ENCODE measurements at regions not wholly inside any gene's neighbourhood (a gene's known extent, or its start where the extent isn't known, plus 50 kb on each side); places are given as distances from the start of the nearest gene placed in this dataset.

DNA sequence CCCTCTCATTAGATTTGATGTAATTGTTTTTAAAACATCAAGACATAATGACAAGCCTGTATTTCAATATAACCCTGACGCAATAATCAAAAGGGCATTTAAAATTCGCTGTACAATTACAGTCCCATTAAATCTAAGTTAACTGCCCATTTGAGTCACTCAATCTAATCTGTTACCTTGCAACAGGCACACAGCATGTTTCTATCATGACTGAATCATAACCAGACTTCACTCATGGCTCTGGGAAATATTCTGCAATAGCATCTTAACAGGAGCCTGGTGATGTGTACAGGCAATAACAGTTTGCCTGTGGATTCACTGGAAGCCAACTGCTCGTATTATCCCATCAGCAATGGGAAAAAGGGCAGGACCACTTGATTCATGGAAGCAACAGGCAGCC, 142.3 kb upstream of the NCKAP5 start:
- TF ChIP-seq CTCF (IDR thresholded peaks at IDR 0.05): no peak
- no peak for TF ChIP-seq POLR2A (IDR thresholded peaks at IDR 0.05)
